H1 (cell line): ENCODE measurements at regions not wholly inside any gene's neighbourhood (a gene's known extent, or its start where the extent isn't known, plus 50 kb on each side); places are given as distances from the start of the nearest gene placed in this dataset.

Source experiments
- SIN3A ChIP-seq, 2 experiments: IDR thresholded peaks in 1 of 2; conservative IDR thresholded peaks in 1 of 2; 2 replicates each; pipeline ENCODE4 v1.6.1; 2011 to 2012; ENCODE audit warnings: low read length in 2 of 2, improper control_type of control experiment in 1 of 2, low read depth in 1 of 2, mild to moderate bottlenecking in 1 of 2
- SP2 ChIP-seq: IDR thresholded peaks from 2 replicates; pipeline ENCODE4 v1.6.1; 2012; ENCODE audit warnings: mild to moderate bottlenecking, low read length, inconsistent platforms
- TF ChIP-seq, protein P1 (sequence below): fragments of 300-600 bp; sonication (generic); IDR thresholded peaks from 2 replicates; pipeline ENCODE4 v1.7.1; 2012; ENCODE audit warnings: low read length, moderate library complexity, mild to moderate bottlenecking, inconsistent platforms; ENCODE audit not compliant: insufficient replicate concordance

DNA sequence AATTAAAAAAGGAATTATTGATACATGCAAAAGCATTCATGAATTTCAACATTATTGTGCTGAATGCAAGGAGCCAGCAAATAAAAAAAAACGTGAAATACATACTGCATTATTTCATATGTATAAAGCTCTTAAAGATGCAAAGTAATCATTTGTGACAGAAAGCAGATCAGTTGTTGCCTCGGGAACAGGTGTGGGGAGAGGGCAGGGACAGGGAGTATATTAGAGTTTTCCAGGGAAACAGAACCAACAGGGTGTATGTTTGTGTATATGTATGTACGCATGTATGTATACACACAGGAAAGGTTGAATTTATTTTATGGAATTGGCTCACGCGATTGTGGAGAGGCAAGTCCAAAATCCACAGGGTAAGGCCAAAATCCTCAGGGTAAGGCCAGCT lies 502.9 kb upstream of the ARGLU1 start (continued):
- TF ChIP-seq, protein P1, sequence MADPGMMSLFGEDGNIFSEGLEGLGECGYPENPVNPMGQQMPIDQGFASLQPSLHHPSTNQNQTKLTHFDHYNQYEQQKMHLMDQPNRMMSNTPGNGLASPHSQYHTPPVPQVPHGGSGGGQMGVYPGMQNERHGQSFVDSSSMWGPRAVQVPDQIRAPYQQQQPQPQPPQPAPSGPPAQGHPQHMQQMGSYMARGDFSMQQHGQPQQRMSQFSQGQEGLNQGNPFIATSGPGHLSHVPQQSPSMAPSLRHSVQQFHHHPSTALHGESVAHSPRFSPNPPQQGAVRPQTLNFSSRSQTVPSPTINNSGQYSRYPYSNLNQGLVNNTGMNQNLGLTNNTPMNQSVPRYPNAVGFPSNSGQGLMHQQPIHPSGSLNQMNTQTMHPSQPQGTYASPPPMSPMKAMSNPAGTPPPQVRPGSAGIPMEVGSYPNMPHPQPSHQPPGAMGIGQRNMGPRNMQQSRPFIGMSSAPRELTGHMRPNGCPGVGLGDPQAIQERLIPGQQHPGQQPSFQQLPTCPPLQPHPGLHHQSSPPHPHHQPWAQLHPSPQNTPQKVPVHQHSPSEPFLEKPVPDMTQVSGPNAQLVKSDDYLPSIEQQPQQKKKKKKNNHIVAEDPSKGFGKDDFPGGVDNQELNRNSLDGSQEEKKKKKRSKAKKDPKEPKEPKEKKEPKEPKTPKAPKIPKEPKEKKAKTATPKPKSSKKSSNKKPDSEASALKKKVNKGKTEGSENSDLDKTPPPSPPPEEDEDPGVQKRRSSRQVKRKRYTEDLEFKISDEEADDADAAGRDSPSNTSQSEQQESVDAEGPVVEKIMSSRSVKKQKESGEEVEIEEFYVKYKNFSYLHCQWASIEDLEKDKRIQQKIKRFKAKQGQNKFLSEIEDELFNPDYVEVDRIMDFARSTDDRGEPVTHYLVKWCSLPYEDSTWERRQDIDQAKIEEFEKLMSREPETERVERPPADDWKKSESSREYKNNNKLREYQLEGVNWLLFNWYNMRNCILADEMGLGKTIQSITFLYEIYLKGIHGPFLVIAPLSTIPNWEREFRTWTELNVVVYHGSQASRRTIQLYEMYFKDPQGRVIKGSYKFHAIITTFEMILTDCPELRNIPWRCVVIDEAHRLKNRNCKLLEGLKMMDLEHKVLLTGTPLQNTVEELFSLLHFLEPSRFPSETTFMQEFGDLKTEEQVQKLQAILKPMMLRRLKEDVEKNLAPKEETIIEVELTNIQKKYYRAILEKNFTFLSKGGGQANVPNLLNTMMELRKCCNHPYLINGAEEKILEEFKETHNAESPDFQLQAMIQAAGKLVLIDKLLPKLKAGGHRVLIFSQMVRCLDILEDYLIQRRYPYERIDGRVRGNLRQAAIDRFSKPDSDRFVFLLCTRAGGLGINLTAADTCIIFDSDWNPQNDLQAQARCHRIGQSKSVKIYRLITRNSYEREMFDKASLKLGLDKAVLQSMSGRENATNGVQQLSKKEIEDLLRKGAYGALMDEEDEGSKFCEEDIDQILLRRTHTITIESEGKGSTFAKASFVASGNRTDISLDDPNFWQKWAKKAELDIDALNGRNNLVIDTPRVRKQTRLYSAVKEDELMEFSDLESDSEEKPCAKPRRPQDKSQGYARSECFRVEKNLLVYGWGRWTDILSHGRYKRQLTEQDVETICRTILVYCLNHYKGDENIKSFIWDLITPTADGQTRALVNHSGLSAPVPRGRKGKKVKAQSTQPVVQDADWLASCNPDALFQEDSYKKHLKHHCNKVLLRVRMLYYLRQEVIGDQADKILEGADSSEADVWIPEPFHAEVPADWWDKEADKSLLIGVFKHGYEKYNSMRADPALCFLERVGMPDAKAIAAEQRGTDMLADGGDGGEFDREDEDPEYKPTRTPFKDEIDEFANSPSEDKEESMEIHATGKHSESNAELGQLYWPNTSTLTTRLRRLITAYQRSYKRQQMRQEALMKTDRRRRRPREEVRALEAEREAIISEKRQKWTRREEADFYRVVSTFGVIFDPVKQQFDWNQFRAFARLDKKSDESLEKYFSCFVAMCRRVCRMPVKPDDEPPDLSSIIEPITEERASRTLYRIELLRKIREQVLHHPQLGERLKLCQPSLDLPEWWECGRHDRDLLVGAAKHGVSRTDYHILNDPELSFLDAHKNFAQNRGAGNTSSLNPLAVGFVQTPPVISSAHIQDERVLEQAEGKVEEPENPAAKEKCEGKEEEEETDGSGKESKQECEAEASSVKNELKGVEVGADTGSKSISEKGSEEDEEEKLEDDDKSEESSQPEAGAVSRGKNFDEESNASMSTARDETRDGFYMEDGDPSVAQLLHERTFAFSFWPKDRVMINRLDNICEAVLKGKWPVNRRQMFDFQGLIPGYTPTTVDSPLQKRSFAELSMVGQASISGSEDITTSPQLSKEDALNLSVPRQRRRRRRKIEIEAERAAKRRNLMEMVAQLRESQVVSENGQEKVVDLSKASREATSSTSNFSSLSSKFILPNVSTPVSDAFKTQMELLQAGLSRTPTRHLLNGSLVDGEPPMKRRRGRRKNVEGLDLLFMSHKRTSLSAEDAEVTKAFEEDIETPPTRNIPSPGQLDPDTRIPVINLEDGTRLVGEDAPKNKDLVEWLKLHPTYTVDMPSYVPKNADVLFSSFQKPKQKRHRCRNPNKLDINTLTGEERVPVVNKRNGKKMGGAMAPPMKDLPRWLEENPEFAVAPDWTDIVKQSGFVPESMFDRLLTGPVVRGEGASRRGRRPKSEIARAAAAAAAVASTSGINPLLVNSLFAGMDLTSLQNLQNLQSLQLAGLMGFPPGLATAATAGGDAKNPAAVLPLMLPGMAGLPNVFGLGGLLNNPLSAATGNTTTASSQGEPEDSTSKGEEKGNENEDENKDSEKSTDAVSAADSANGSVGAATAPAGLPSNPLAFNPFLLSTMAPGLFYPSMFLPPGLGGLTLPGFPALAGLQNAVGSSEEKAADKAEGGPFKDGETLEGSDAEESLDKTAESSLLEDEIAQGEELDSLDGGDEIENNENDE, result no peak
- no peak for TF ChIP-seq SIN3A (conservative IDR thresholded peaks at IDR 0.05 in 1 of 2, IDR thresholded peaks at IDR 0.05 in 1 of 2; ENCODE audit: low read depth in 1 of 2, low read length in 2 of 2)
- TF ChIP-seq SP2, result no peak
